ENCODE measurements at regions not wholly inside any gene's neighbourhood (a gene's known extent, or its start where the extent isn't known, plus 50 kb on each side); places are given as distances from the start of the nearest gene placed in this dataset.

DNA sequence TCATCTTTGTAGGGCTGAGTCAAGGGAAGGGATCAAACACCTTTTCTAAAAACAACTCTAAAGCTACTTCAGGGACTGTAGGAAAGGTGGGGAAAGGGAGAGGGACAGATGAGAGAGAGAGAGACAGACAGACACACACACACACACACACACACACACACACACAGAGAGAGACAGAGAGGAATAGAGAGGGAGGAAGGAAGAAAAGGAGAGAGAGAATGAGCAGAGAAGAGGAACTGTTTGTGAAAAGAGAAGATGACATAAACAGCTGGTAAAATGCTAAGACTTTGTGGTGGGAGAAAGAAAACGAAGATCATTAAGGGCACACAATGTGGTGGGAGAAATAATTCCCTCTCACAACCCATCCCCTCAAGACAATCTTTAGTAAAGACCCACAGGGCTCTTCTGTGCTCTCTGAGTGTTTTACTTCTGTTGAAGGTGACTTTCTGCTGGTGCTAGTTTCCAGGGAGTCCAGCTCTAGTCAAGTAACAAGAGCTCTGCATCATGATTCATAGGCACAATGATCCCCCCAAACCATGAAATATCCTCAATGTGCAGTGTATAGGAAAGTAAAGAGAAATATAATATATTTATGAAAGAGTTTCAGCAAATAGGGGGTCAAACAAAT is 77.2 kb upstream of the STK17B start:
- no peak for DNase-seq (ENCODE audit: low read depth)
- TF ChIP-seq CTCF (conservative IDR thresholded peaks at IDR 0.05; ENCODE audit: low read depth, low read length) = no peak
- no peak overlapping the region for H3K4me3 ChIP-seq (ENCODE audit: low read depth, low read length)

DNA sequence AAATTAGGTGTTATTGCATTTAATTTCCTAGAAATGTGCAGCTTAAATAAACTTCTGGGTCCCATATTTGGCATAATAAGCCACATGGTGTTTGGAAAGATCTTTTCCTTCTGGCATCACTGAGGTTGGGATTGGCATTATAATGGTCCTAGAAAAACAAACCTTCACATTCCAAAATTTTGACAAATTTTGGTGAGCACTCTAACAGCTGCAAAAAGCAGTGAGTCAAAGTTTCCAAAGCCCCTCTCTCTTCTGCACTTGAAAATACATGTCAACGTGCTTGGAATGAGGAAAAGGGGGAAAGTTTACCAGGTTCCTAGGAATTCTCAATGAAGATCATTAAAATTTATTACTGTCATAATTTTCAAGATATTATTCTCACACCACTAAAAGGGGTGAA is 77.8 kb upstream of the STK17B start:
- DNase-seq (ENCODE audit: low read depth) = no peak
- no peak for TF ChIP-seq CTCF (conservative IDR thresholded peaks at IDR 0.05; ENCODE audit: low read depth, low read length)
- H3K4me3 ChIP-seq (ENCODE audit: low read depth, low read length) = no peak overlapping the region

- no peak for DNase-seq (ENCODE audit: low read depth)
- no peak overlapping the region for H3K4me3 ChIP-seq (ENCODE audit: low read depth, low read length)
- no peak for TF ChIP-seq CTCF (conservative IDR thresholded peaks at IDR 0.05; ENCODE audit: low read depth, low read length)
Observed at GRCh38 chr2:196249860-196250259, 78.5 kb upstream of the STK17B start.

- DNase-seq (ENCODE audit: low read depth) = no peak
- no peak for TF ChIP-seq CTCF (conservative IDR thresholded peaks at IDR 0.05; ENCODE audit: low read depth, low read length)
- H3K4me3 ChIP-seq (ENCODE audit: low read depth, low read length) = no peak overlapping the region
Observed at GRCh38 chr2:196251132-196251531, 79.8 kb upstream of the STK17B start.

DNA sequence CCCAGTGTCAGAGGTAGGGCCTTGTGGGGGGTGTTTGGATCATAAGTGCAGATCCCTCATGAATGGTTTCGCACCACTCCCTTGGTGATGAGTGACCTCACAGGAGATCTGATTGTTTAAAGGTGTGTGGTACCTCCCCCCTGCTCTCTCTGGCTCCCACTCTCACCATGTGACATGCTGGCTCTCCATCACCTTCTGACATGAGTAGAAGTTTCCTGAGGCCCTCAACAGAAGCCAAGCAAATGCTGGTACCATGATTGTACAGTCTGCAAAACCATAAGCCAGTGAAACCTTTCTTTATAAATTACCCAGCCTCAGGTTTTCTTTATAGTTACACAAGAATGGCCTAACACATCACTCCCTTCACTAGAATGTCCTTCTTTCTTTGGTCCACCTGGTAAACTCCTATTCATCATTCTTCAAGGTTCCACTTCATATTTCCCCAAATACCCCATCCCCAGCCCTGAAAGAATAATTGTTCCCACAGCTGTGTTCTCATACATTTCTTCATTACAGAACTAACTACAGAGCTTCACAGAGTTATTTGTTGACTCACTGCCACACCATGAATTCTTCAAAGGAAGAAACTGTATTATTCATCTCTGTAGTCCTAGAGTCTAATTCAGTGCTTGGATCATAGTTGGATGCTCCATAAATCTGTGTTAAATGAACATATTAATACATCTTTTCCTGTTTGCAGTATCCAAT is 81.2 kb upstream of the STK17B start:
- TF ChIP-seq CTCF (conservative IDR thresholded peaks at IDR 0.05; ENCODE audit: low read depth, low read length) = no peak
- no peak for DNase-seq (ENCODE audit: low read depth)
- H3K4me3 ChIP-seq (ENCODE audit: low read depth, low read length) = no peak overlapping the region

- no peak for DNase-seq (ENCODE audit: low read depth)
- no peak for TF ChIP-seq CTCF (conservative IDR thresholded peaks at IDR 0.05; ENCODE audit: low read depth, low read length)
- no peak overlapping the region for H3K4me3 ChIP-seq (ENCODE audit: low read depth, low read length)
Observed at GRCh38 chr2:196253116-196253480, 81.7 kb upstream of the STK17B start.

DNA sequence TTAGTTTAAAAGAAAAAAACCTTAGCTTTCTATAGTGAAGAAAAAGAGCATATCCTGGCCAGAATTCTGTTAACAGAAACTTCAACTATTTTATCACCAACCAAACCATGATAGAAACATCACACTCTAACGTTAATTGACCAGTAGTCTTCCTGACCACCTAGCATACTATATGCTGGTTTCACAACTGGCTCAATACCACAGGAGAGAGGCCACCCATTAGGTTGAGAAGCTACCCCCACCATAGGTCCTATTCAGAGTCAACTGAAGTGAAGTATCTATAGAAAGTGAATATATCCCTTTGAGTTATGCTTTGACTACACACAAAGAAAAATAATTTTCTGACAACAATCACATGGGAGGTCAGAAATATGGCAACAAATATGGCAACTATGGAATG is 85.2 kb upstream of the STK17B start:
- no peak for DNase-seq (ENCODE audit: low read depth)
- no peak overlapping the region for H3K4me3 ChIP-seq (ENCODE audit: low read depth, low read length)
- TF ChIP-seq CTCF (conservative IDR thresholded peaks at IDR 0.05; ENCODE audit: low read depth, low read length) = no peak

Measured in epithelial cell of proximal tubule (primary cell).